HEK293T (cell line): ENCODE measurements at regions not wholly inside any gene's neighbourhood (a gene's known extent, or its start where the extent isn't known, plus 50 kb on each side); places are given as distances from the start of the nearest gene placed in this dataset.

Experiments
- CTCF ChIA-PET: fragments of 350-600 bp; formaldehyde crosslinking; extraction: SDS; loops from one replicate; lab custom pipeline; 2021; ENCODE audit warnings: antibody characterized with exemption, inconsistent platforms; lab: Yijun Ruan, JAX
- POLR2A ChIA-PET: fragments of 350-600 bp; formaldehyde crosslinking; extraction: SDS; loops from one replicate; lab custom pipeline; 2020; ENCODE audit warnings: antibody characterized with exemption, inconsistent platforms; lab: Yijun Ruan, JAX
- DNase-seq: peaks from one replicate; pipeline ENCODE4 v3.0.0; 2012; ENCODE audit warnings: mixed read lengths; ENCODE audit errors: extremely low spot score
- ARNT ChIP-seq: fragments of 450-650 bp; IDR thresholded peaks from 2 replicates; pipeline ENCODE4 v1.6.1; 2017; ENCODE audit warnings: mild to moderate bottlenecking
- BHLHE40 ChIP-seq: fragments of 450-650 bp; IDR thresholded peaks from 2 replicates; pipeline ENCODE4 v1.6.1; 2016; ENCODE audit warnings: mild to moderate bottlenecking, moderate library complexity, borderline replicate concordance
- CTBP1 ChIP-seq: fragments of 450-650 bp; IDR thresholded peaks from 2 replicates; pipeline ENCODE4 v1.6.1; 2016; ENCODE audit warnings: borderline replicate concordance
- ELF4 ChIP-seq: fragments of 450-650 bp; IDR thresholded peaks from 2 replicates; pipeline ENCODE4 v1.6.1; 2017; ENCODE audit warnings: antibody characterized with exemption
- FOXA1 ChIP-seq: fragments of 450-650 bp; IDR thresholded peaks from 2 replicates; pipeline ENCODE4 v1.6.1; 2016; ENCODE audit warnings: mild to moderate bottlenecking
- FOXK2 ChIP-seq: fragments of 450-650 bp; IDR thresholded peaks from 2 replicates; pipeline ENCODE4 v1.6.1; 2016; ENCODE audit warnings: mild to moderate bottlenecking
- FOXM1 ChIP-seq: fragments of 450-650 bp; IDR thresholded peaks from 2 replicates; pipeline ENCODE4 v1.6.1; 2017; ENCODE audit warnings: mild to moderate bottlenecking, borderline replicate concordance
- HDGF ChIP-seq: fragments of 450-650 bp; IDR thresholded peaks from 2 replicates; pipeline ENCODE4 v1.6.1; 2017; ENCODE audit warnings: antibody characterized with exemption, borderline replicate concordance
- L3MBTL2 ChIP-seq: fragments of 450-650 bp; conservative IDR thresholded peaks from 2 replicates; pipeline ENCODE4 v1.6.1; 2016; ENCODE audit warnings: mild to moderate bottlenecking
- LEF1 ChIP-seq: fragments of 450-650 bp; IDR thresholded peaks from 2 replicates; pipeline ENCODE4 v1.6.1; 2017; ENCODE audit warnings: mild to moderate bottlenecking, borderline replicate concordance
- NFRKB ChIP-seq: fragments of 450-650 bp; IDR thresholded peaks from 2 replicates; pipeline ENCODE4 v1.6.1; 2016; ENCODE audit warnings: mild to moderate bottlenecking, moderate library complexity
- SP1 ChIP-seq: fragments of 450-650 bp; IDR thresholded peaks from 2 replicates; pipeline ENCODE4 v1.6.1; 2017
- SUZ12 ChIP-seq: fragments of 450-650 bp; IDR thresholded peaks from 2 replicates; pipeline ENCODE4 v1.6.1; 2016; ENCODE audit warnings: mild to moderate bottlenecking
- TARDBP ChIP-seq: fragments of 450-650 bp; IDR thresholded peaks from 2 replicates; pipeline ENCODE4 v1.6.1; 2016
- ZNF384 ChIP-seq: fragments of 450-650 bp; IDR thresholded peaks from 2 replicates; pipeline ENCODE4 v1.6.1; 2016
- TF ChIP-seq, protein P1 (sequence below): fragments of 450-650 bp; IDR thresholded peaks from 2 replicates; pipeline ENCODE4 v1.6.1; 2016

DNA sequence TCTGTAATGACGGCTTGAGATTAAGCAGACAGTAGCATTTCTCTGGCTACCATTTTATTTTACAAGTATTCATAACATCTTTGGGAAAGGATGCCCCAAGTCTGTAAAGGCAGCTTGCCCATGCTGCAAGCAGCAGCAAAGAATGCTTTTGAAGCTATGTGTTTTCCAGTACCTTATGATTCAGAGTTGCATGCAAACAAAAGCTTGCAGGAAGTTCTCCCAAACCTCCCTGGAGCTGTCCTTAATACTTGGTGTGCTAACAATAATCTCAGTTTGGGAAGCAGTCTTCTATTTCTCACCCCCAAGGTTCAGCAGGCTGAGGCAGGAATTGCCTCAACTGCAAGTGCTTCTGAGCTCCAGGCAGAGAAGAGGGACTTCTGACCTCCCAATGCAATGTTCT lies 60.8 kb downstream of the CCNA1 start:
- ChIA-PET POLR2A (no interaction called here), CTCF (interaction anchor here (0.5 kb wide), 2 partner anchors 9 to 225 kb away, joined by 3 read pairs; no protein-coding TSS in a partner anchor)
- TF ChIP-seq CTBP1 (no peak), ARNT (no peak), HDGF (no peak), BHLHE40 (no peak), SUZ12 (no peak)
- TF ChIP-seq, protein P1, sequence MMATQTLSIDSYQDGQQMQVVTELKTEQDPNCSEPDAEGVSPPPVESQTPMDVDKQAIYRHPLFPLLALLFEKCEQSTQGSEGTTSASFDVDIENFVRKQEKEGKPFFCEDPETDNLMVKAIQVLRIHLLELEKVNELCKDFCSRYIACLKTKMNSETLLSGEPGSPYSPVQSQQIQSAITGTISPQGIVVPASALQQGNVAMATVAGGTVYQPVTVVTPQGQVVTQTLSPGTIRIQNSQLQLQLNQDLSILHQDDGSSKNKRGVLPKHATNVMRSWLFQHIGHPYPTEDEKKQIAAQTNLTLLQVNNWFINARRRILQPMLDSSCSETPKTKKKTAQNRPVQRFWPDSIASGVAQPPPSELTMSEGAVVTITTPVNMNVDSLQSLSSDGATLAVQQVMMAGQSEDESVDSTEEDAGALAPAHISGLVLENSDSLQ: no peak
- no peak for DNase-seq

GRCh38 chr13:36495431-36495830 lies 63.1 kb downstream of the CCNA1 start:
- POLR2A ChIA-PET: no interaction called here
- no peak for DNase-seq
- CTCF ChIA-PET: no interaction called here
- TF ChIP-seq BHLHE40 (no peak), FOXA1 (no peak), FOXM1 (no peak), CTBP1 (no peak), ZNF384 (no peak), FOXK2 (no peak), NFRKB (no peak), LEF1 (no peak)
- TF ChIP-seq, protein P1: no peak

DNA sequence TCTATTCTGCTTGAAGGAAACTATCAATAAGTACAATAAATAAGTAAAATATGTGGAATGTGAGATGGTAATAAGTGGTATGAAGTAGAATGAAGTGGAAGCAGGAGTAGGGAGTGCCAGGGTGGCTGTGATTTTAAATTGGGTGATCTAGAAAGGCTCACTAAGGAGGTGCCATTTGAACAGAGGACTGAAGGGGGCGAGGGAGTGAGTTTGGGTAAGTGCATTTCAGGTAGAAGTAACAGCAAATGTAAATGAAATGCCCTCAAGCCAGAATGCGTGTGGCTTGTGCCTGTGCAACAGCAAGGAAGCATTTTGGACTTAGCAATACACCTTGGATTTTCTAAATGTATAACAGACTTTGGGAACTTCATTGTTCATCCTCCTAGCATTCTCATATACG lies 77.1 kb downstream of the CCNA1 start:
- CTCF ChIA-PET: no interaction called here
- POLR2A ChIA-PET: no interaction called here
- no peak for TF ChIP-seq NFRKB
- TF ChIP-seq ELF4: no peak
- TF ChIP-seq, protein P1: no peak
- TF ChIP-seq SUZ12: no peak
- peak; percentile 15 for DNase-seq

DNA sequence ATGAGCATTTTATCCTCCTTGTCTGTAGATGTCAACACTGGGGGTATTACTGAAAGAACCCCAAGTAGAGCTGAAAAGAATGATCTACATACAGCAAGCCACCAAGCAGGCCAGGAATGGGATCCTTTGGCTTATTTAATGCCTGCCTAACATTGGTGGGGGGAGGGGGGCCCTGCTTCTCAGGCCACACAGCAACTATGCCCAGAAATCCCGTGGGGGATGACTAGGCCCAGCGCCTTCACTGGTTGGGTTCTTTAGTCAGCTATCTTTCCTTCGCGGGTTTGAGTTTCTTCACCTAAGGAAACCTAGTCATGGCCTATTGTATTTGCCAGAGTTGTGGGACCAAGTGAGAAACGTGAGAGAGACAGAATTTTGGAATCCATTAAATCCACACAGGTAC lies 80.5 kb downstream of the CCNA1 start:
- ChIA-PET CTCF (no interaction called here), POLR2A (no interaction called here)
- no peak for DNase-seq
- TF ChIP-seq SP1 (no peak), HDGF (no peak), FOXA1 (no peak), FOXM1 (no peak), CTBP1 (no peak), TARDBP (no peak), ARNT (no peak), SUZ12 (no peak), ELF4 (no peak), LEF1 (no peak), ZNF384 (no peak), FOXK2 (no peak), BHLHE40 (no peak), L3MBTL2 (no peak), NFRKB (no peak)
- TF ChIP-seq, protein P1: no peak

DNA sequence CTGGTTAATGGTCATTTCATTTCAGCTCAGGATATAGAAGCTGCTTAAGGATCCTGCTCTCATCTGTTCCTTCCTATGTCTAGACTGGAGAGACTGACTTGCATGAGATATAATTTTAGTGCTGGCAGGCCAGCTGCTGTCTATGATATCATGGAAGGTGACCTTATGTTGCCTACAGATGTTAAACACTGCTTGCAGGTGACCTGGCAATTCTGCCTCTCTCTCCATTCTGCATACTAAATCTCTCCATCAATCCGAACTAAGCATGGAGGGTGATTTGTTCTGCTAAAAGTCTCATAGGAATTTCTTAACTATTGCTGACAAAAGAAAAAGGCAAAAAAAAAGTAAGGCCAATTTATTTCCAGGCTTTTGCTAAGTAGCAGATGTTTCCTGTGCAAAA lies 81.0 kb downstream of the CCNA1 start:
- DNase-seq: no peak
- ChIA-PET CTCF (no interaction called here), POLR2A (no interaction called here)
- TF ChIP-seq FOXA1: no peak

DNA sequence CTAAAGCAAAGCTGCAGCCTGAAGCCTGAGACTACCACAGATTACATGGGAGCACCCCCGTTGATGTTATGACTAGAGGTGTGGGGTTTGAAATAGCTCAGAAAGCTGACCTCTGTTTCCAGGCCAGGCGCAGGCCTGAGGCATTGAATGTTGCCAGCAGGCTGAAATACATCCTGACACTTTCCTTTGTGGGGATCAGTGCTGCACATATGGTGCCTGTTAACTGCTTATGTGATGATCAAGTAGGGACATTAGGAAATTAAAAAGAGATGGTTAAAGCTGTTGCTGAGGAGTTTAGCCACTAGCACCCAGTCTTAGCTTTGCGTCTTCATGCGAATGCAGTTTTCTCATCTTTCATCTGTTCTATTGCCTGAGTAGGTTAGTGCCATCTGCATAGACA lies 83.2 kb downstream of the CCNA1 start:
- POLR2A ChIA-PET: no interaction called here
- no peak for DNase-seq
- CTCF ChIA-PET: no interaction called here
- TF ChIP-seq L3MBTL2 (no peak), SP1 (no peak), ARNT (no peak), FOXA1 (no peak), LEF1 (no peak)
- TF ChIP-seq, protein P1: no peak

GRCh38 chr13:36516225-36516624 lies 83.9 kb downstream of the CCNA1 start:
- TF ChIP-seq CTBP1: no peak
- no peak for TF ChIP-seq SUZ12
- TF ChIP-seq ELF4: no peak
- no peak for TF ChIP-seq BHLHE40
- TF ChIP-seq TARDBP: no peak
- TF ChIP-seq SP1: no peak
- no peak for TF ChIP-seq HDGF
- no peak for TF ChIP-seq FOXK2
- TF ChIP-seq, protein P1: no peak
- no peak for TF ChIP-seq FOXM1
- no peak for TF ChIP-seq LEF1
- no peak for TF ChIP-seq L3MBTL2
- TF ChIP-seq ZNF384: no peak
- no peak for TF ChIP-seq NFRKB
- TF ChIP-seq ARNT: no peak
- TF ChIP-seq FOXA1: no peak
- no peak for DNase-seq
- ChIA-PET CTCF (no interaction called here), POLR2A (no interaction called here)
